ENCODE measurements at regions not wholly inside any gene's neighbourhood (a gene's known extent, or its start where the extent isn't known, plus 50 kb on each side); places are given as distances from the start of the nearest gene placed in this dataset.

DNA sequence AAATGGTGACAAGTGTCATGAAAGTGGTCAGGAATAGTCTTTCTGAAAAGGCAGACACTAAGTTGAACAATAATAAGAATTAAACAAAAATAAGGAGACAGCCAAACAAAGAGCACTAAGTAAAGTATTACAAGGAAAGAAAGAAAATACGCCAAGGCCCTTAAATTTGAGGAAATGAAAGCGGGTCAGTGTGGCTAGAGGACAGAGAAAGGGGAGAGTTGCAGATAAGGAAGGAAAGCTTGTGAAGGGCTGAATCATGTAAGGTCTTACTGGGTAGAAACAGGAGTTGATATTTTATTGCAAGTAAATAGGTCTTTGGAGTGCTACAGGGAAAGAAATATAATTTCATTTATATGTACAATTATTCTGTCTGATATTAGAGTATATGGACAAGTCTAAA is 732.1 kb downstream of the EPHA7 start:
- Histone ChIP-seq H3K27ac (ENCODE audit: low read depth, low read length) (no peak overlapping the region), H2BK20ac (ENCODE audit: low read length) (no peak overlapping the region), H3K23me2 (ENCODE audit: low read depth, low read length) (no peaks in the 10 kb centered on the region), H3K4ac (replicated peaks; ENCODE audit: insufficient read length, low read depth, low read length) (no peak overlapping the region), H3K14ac (ENCODE audit: insufficient read length) (no peak overlapping the region), H2AK5ac (ENCODE audit: low read depth, low read length) (no peak overlapping the region), H4K91ac (replicated peaks; ENCODE audit: insufficient read length, low read length) (no peak overlapping the region), H4K20me1 (replicated peaks in 1 of 2; ENCODE audit: control insufficient read depth in 1 of 2, insufficient read depth in 2 of 2, low read length in 2 of 2) (no peaks in the 10 kb centered on the region), H2AFZ (ENCODE audit: low read length) (no peak overlapping the region; the same call in 1 of the 2 replicates), H2BK15ac (ENCODE audit: low read length) (no peak overlapping the region), H3K56ac (replicated peaks; ENCODE audit: insufficient read length, low read depth, low read length) (no peak overlapping the region), H3K4me3 (ENCODE audit: extremely low read depth in 1 of 4, insufficient read depth in 2 of 4, low read depth in 3 of 4, low read length in 4 of 4) (no peak overlapping the region), H3K79me2 (ENCODE audit: control insufficient read depth in 1 of 2, insufficient read depth in 2 of 2, low read length in 2 of 2) (no peaks in the 10 kb centered on the region), H3K23ac (ENCODE audit: insufficient read length) (no peak overlapping the region), H4K8ac (ENCODE audit: extremely low read depth, insufficient read depth, low read length) (no peak overlapping the region), H4K5ac (ENCODE audit: insufficient read length, low read depth, low read length) (no peak overlapping the region), H3K9me3 (ENCODE audit: insufficient read depth in 2 of 2, low read depth in 1 of 2, low read length in 1 of 2) (no peaks in the 10 kb centered on the region), H3K18ac (ENCODE audit: extremely low read depth, low read length) (no peak overlapping the region), H3K4me2 (ENCODE audit: insufficient read depth in 1 of 2, low read depth in 2 of 2, low read length in 2 of 2) (no peak overlapping the region), H2BK120ac (replicated peaks; ENCODE audit: low read depth, low read length) (no peak overlapping the region), H3K79me1 (ENCODE audit: low read depth, low read length) (no peaks in the 10 kb centered on the region), H3K27me3 (replicated peaks in 1 of 4; ENCODE audit: control insufficient read depth in 3 of 4, extremely low read depth in 1 of 4, insufficient read depth in 3 of 4, low read length in 3 of 4) (no peaks in the 10 kb centered on the region), H2BK12ac (ENCODE audit: low read depth, low read length) (no peak overlapping the region), H3K4me1 (replicated peaks in 1 of 4; ENCODE audit: control insufficient read depth in 3 of 4, insufficient read depth in 4 of 4, low read length in 3 of 4) (no peaks in the 10 kb centered on the region), H3K36me3 (ENCODE audit: control insufficient read depth in 2 of 4, insufficient read depth in 4 of 4, low read length in 3 of 4) (no peaks in the 10 kb centered on the region), H3K9ac (replicated peaks in 1 of 4; ENCODE audit: extremely low read depth in 1 of 4, low read depth in 3 of 4, low read length in 3 of 4) (no peak overlapping the region), H2BK5ac (ENCODE audit: low read depth, low read length) (no peak overlapping the region)
- WGBS, 2 experiments (ENCODE audit: extremely low coverage in 1 of 2, insufficient coverage in 1 of 2, insufficient read length in 1 of 2, insufficient replicate concordance in 2 of 2, low coverage in 1 of 2, low lambda C conversion rate in 2 of 2, missing lambda C conversion rate in 1 of 2) = 83% methylated on average over 2 of the region's 2 CpGs; no CpG with 5 or more reads in 1 of the 2 experiments
- DNase-seq (ENCODE audit: low read depth in 1 of 2, low spot score in 2 of 2) (no peak), FAIRE-seq (no peak)
- no peak for TF ChIP-seq NANOG (IDR thresholded peaks at IDR 0.05; ENCODE audit: insufficient read depth, low read depth, low read length, poor library complexity, severe bottlenecking)
- TF ChIP-seq CHD1 (IDR thresholded peaks at IDR 0.05; ENCODE audit: low read depth, low read length) = no peak
- TF ChIP-seq, protein P1, sequence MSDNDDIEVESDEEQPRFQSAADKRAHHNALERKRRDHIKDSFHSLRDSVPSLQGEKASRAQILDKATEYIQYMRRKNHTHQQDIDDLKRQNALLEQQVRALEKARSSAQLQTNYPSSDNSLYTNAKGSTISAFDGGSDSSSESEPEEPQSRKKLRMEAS (IDR thresholded peaks at IDR 0.05) = no peak
- no peak for TF ChIP-seq JUND (IDR thresholded peaks at IDR 0.05; ENCODE audit: low read length)
- no peak for TF ChIP-seq TEAD4 (IDR thresholded peaks at IDR 0.05; ENCODE audit: low read depth, low read length)
- TF ChIP-seq BACH1 (IDR thresholded peaks at IDR 0.05; ENCODE audit: low read length) = no peak
- no peak for TF ChIP-seq CHD2 (IDR thresholded peaks at IDR 0.05; ENCODE audit: low read length)
- no peak for TF ChIP-seq GABPA (IDR thresholded peaks at IDR 0.05; ENCODE audit: borderline replicate concordance, insufficient read depth, low read length)
- ChIA-PET CTCF (ENCODE audit: partially characterized antibody) (no interaction called here), POLR2A (ENCODE audit: partially characterized antibody) (no interaction called here)

All from H1 (cell line).